Astrocyte of the cerebellum (primary cell): ENCODE measurements at regions not wholly inside any gene's neighbourhood (a gene's known extent, or its start where the extent isn't known, plus 50 kb on each side); places are given as distances from the start of the nearest gene placed in this dataset.

Experiments
- DNase-seq: peaks from one replicate; pipeline ENCODE4 v3.0.0-alpha.2; 2011; ENCODE audit warnings: low read depth
- H3K4me3 ChIP-seq: 2 replicates; pipeline ENCODE4 v1.5.1; 2011; ENCODE audit warnings: mild to moderate bottlenecking, low read depth, low read length, moderate library complexity
- in situ Hi-C: cut with HindIII; loops from 2 replicates; pipeline ENCODE4 v1.10.0; 2017; ENCODE audit warnings: low sequenced_read_pairs
- TF ChIP-seq, protein P1 (sequence below): IDR thresholded peaks from 2 replicates; pipeline ENCODE4 v1.5.1; 2012; ENCODE audit warnings: low read length, low read depth, moderate library complexity, mild to moderate bottlenecking; ENCODE audit errors: missing control alignments

DNA sequence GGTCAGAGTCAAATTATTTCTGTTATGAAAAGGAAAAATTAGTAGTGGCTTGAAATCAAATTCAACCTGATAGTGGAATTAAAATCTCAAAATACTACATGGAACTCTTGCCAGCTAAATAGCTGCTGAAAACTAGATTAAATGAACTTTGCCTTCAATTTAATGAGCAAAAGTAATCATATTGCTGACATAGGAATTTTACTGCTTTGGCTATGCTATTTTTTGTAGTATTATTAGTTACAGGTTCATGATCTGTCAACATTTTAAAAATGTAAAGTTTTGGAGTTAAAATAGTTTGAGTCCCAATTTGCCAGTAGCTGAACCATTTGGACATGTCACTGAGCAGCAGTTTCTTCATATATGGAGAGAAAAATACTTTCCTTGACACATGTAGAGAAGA, 81.4 kb downstream of the RERGL start:
- in situ Hi-C loops: no loop called here
- H3K4me3 ChIP-seq: no peak overlapping the region
- DNase-seq: no peak
- TF ChIP-seq, protein P1, sequence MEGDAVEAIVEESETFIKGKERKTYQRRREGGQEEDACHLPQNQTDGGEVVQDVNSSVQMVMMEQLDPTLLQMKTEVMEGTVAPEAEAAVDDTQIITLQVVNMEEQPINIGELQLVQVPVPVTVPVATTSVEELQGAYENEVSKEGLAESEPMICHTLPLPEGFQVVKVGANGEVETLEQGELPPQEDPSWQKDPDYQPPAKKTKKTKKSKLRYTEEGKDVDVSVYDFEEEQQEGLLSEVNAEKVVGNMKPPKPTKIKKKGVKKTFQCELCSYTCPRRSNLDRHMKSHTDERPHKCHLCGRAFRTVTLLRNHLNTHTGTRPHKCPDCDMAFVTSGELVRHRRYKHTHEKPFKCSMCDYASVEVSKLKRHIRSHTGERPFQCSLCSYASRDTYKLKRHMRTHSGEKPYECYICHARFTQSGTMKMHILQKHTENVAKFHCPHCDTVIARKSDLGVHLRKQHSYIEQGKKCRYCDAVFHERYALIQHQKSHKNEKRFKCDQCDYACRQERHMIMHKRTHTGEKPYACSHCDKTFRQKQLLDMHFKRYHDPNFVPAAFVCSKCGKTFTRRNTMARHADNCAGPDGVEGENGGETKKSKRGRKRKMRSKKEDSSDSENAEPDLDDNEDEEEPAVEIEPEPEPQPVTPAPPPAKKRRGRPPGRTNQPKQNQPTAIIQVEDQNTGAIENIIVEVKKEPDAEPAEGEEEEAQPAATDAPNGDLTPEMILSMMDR: no peak

DNA sequence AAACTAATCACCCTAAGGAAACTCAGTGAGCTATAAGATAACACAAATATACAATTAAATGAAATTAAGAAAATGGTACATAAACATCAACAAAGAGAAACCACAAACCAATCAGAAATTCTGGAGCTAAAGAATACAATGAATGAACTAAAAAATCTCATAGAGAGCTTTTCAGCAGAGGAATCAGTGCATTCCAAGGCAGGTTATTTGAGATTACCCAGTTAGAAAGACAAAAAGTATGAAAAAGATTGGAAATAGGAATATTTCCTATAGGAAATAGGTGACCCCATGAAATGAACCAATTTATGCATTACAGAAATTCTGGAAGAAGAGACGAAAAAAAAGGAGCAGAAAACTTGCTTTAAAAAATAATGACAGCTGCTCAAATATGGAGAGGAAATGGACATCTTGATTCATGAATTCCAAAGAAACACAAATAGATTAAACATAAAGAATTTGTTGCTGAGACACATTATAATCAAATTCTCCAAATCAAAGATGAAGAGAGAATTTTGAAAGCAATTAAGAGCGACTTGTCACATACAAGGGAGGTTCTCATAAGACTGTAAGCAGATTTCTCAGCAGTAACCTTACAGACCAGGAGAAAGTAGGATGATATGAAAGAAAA, 90.7 kb downstream of the RERGL start:
- in situ Hi-C loops: no loop called here
- TF ChIP-seq, protein P1: no peak
- DNase-seq: no peak
- H3K4me3 ChIP-seq: no peak overlapping the region

DNA sequence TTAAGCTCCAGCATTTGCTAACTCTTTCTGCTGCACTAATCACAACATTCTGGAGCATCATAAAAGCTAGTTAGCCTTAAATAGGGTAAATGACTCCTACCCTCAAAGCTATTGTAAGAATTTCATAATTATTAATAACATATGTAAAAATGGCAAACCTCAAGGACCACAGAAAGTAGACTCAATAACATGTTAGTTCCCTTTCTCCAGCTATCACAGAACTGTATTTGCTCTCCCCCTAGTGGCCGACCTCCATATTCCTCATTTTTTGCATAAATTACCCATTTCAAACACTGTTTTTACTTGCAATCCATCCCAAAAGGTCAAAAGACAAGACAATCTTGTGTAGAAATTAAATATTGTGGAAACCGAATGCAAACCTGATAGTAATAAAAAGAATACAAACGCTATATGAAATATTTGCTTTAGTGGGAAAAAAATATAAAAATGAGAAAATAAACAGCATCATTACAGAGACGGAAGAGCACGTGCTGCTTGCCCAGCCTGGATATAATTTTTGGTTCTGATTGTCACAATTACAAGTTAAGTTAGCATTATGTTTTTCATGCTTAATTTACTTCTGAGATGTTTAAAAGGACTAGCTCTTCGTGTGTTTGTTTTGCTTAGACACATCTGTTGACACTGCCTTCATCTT, 97.9 kb downstream of the RERGL start:
- TF ChIP-seq, protein P1: peak; percentile 84
- peak; percentile 49 for DNase-seq
- in situ Hi-C loops: no loop called here

DNA sequence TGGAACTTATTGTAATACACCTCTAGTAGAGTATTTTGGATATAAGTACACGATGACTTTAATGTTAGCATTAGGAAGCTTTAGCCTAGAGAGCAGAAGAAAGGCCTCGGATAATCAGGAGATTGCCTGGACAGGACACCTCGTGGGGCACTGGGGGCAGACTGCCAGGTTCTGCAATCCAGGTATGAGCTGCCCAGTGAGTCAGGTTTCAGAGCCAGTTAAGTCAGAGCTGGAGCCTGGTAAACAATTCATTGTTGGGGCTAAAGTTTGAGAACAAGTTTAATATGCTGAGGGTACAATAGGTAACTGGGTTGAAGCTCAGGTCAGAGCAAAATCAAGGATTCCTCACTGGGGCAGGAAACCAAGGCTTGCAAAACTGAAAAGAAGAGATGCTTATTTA, 107.4 kb downstream of the RERGL start:
- no peak overlapping the region for H3K4me3 ChIP-seq
- in situ Hi-C loops: no loop called here
- TF ChIP-seq, protein P1: no peak
- DNase-seq: no peak

More for the DNA sequence above, 97.9 kb downstream of the RERGL start:
- no peak overlapping the region for H3K4me3 ChIP-seq

DNA sequence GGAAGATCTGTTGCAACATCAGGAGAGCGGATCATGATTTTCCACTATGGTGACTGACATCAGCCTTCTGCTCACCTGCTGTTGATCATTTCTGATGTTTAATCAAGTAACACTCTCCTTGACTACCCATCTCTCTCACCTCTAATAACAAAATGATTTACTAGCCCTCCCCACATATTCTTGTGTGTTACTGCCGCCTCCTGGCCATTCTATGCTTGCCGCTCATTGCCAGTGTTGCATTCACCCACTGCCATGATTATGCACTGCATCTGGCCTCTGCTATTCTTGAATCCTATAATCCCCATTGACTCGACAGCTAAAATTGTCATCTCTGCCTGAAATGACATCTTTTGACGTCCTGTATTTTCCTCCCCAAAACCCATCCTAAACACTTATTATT, 113.8 kb downstream of the RERGL start:
- TF ChIP-seq, protein P1: peak; percentile 16
- in situ Hi-C loops: no loop called here
- H3K4me3 ChIP-seq: no peak overlapping the region
- no peak for DNase-seq

DNA sequence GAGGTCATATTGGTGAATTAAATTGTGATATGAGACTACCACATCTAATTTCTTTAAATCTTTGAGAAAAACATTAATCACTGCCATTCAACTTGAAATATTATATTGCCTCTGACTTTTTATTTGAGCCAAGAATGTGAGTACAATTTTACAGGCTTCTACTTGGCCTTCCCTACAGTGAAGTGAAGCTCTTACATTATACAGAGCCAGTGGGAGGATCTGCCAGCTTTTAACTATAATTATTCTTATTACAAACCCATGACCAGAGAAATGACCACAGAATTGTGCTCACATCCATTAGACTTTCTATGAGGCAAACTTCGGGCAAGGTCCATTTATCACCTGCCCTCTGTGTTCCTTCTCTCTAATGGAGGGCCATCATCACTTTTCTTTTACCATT, 114.2 kb downstream of the RERGL start:
- DNase-seq: no peak
- no peak overlapping the region for H3K4me3 ChIP-seq
- in situ Hi-C loops: no loop called here
- TF ChIP-seq, protein P1: no peak
